DMS153 treated with DMSO at 0.1 percent for 48 hours (cell line): ENCODE measurements at regions not wholly inside any gene's neighbourhood (a gene's known extent, or its start where the extent isn't known, plus 50 kb on each side); places are given as distances from the start of the nearest gene placed in this dataset.
"Not testable (repeated sequence)": the region's sequence is repeated elsewhere in the genome, so short reads cannot be mapped to it uniquely, and the experiment has no call there.

Experiments used
- DNase-seq: peaks from one replicate; lab custom pipeline; 2025; ENCODE audit not compliant: unreplicated experiment; lab: John Stamatoyannopoulos, UW

DNA sequence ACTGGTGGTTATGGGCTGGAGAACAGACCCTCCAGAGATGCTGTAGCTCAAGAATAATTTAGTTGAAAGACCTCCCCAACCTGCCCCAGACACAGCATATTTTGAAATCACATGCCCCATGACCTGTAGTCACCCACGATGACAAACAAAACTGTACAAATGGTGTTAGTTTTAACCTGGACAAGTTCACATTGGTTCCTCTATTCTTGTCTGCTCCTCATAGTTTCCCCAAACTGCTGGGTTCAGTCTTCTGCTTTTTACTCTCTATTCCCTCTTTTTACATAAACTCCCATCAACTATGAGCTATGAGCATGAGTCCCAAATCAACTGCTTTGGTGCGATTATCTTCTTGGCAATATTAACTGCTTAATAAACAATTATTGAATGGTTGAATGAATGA, 365.3 kb upstream of the CLINT1 start:
- no peak for DNase-seq

GRCh38 chr5:158223054-158223600, 364.2 kb upstream of the CLINT1 start:
- no peak for DNase-seq

GRCh38 chr5:158212917-158213316, 354.0 kb upstream of the CLINT1 start:
- no peak for DNase-seq

DNA sequence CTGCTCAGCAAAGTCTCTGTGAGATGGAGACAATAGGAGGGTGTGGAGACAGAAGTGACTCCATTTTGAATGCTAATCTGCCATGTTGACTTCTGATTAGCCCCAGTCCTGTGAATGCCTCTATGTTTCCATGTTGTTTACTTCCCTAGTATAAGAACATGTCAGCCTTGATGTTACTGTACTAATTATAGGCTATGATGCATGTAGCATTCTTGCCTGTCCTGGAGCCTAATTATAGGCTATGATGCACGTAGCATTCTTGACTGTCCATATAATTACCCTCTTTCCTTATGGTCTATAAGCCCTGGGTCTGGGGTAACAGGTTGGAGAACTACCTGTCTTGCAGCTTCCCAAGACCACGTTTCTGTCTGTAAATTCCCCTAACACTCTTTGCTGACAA, 353.3 kb upstream of the CLINT1 start:
- no peak for DNase-seq

DNA sequence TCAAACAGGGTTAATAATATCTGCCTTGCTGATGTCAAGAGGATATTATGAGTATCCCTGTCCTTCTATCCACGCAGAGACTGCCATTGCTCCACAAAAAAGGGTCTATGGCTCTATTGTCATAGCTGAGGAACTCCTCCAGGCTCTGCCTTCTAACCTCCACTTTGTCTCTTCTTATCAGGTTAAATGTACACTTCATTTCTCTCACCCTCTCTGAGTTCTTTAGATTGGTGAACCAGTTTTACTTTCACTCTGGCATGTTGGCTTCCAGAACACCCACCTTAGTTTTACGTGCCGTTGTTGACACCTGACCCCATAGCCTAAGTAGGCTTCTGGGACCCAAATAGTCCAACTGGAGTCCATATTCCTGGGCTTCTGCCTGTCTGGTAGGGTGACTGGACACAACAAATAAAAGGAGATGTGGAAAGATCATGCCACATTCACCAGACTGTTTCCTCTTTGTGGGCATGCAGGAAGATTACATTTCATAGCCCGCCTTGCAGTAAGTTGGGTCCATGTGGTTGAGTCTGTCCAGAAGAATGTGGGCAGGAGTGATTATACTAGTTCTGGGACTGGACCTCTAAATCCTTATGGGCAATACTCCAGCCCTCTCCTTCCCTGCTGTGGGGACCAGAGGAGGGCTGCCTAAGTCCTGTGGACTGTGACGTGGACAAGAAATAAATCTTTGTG, 350.4 kb upstream of the CLINT1 start:
- DNase-seq: no peak

- no peak for DNase-seq
Measured at GRCh38 chr5:158207733-158208132, 348.8 kb upstream of the CLINT1 start.

DNA sequence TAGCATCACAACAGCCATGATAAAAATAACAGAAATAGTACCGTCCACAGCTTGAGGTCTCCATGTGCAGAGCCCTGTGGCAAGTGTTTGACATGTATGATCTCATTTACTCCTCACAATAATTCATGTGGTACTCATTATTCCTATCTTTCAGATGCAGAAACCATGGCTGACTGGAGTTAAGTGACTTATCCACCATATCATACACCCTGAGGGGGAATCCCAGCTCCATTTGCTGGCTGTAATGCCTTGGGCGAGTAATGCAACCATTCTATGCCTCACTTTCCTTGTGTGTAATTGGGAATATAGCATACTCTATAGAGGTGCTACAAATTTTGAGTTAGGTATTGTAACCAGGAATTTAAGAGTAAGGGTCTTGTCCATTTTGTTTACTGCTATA, 347.0 kb upstream of the CLINT1 start:
- DNase-seq: no peak

- no peak for DNase-seq
Measured at GRCh38 chr5:158203261-158203660, 344.3 kb upstream of the CLINT1 start.

- no peak for DNase-seq
Measured at GRCh38 chr5:158202801-158203200, 343.9 kb upstream of the CLINT1 start.

GRCh38 chr5:158200619-158201018, 341.7 kb upstream of the CLINT1 start:
- no peak for DNase-seq

GRCh38 chr5:158198636-158199035, 339.7 kb upstream of the CLINT1 start:
- DNase-seq: no peak

GRCh38 chr5:158195416-158196210, 336.7 kb upstream of the CLINT1 start:
- DNase-seq: no peak

GRCh38 chr5:158194561-158194976, 335.6 kb upstream of the CLINT1 start:
- no peak for DNase-seq

DNA sequence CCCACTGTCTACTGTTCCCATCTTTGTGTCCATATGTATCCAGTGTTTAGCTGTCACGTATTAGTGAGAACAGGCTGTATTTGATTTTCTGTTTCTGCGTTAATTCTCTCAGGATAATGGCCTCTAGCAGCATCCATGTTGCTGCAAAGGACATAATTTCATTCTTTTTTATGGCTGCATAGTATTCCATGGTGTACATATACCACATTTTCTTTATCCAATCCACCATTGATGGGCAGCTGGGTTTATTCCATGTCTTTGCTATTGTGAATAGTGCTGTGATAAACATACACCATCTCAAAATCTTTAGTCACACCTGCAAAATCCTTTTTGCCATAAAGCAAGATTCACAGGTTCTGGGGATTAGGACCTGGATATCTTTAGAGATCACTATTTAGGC, 334.4 kb upstream of the CLINT1 start:
- DNase-seq: not testable (repeated sequence)

DNA sequence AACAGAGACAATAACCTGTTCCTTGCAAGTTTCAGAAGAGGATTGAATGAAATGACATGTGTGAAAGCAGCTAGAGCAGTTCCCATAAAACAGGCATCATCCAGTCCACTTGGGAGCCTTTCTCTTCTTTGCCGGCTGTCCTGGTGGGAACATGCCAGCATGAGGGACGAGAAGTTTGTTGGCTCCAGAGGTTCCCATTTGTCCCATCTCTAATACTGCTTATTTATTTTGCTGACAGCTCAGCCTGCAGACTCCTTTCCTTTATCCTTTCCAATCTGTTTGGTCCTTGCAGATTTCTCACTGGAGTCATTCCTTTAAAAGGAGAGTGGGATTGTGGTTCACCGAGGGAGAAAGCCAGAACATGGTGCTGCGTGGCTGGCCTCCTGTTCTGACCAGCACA, 321.5 kb upstream of the CLINT1 start:
- no peak for DNase-seq

DNA sequence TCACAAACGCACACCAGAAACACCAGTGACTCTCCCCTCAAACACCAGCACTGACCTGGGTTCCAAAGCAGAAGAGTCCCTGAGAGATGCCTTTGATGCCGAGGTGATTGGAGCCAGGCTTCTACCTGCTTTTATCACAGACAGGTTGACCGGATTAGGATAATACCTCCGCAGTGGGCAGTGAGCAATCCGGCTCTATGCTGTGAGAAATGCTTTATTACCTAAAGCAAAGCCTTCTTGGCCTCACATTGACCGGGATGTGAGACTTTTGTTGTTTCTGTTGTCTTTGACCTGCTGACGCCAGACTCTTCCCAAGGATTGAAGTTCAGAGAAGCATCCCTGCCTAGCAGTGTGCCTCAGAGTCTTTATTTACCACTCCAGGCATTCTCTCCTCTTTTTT, 320.3 kb upstream of the CLINT1 start:
- no peak for DNase-seq

DNA sequence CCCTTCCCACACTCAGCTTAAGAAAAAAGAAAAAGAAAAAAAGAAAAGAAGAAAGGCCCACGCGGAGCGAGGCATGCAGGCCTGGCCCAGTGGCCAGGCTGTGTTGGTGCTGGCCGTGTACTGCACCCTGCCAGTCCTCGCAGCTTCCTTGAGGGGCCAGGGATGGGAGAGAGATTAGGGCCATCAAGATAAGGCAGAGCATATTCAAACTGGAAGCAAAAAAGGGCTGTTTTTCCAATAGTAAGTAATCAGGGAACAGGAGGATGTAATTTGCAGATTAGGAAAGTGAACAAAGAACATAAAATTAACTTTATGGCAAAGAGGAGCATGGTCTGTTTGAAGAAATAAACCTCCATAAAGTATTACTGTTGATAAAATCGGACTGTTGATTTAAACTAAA, 319.6 kb upstream of the CLINT1 start:
- no peak for DNase-seq

DNA sequence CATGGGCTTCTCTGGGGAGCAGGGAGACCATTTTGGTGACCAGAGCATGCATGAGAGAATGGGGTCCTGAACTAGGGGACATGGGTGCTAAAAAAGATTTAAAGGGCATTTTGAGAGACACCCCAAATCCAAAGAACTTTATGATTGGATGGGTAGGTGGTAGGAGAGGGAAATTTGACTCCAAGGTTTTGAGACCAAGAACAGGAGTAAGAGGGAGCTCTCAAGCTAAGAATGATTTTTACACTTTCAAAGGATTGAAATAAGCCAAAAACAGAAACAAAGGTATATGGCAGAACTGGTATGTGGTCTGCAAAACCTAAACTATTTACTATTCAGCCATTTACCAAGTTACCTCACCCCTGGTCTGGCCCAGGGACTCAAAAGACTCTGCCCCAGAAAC, 318.2 kb upstream of the CLINT1 start:
- DNase-seq: no peak

GRCh38 chr5:158175934-158176481, 317.1 kb upstream of the CLINT1 start:
- DNase-seq: no peak

- peak; percentile 17 for DNase-seq
Measured at GRCh38 chr5:158174918-158175851, 316.2 kb upstream of the CLINT1 start.

GRCh38 chr5:158174026-158174425, 315.1 kb upstream of the CLINT1 start:
- DNase-seq: no peak
